Esophagus squamous epithelium (tissue), 4 donors: ENCODE measurements at regions not wholly inside any gene's neighbourhood (a gene's known extent, or its start where the extent isn't known, plus 50 kb on each side); places are given as distances from the start of the nearest gene placed in this dataset.

ENCODE experiments used
- CTCF ChIP-seq, 6 experiments: fragments of 450-650 bp in 4 of 6; fragments of 200-600 bp in 2 of 6; sonication (generic) in 2 of 6; IDR thresholded peaks; one replicate each; pipeline ENCODE4 v1.5.1; 2016 to 2019; ENCODE audit warnings: antibody characterized with exemption in 6 of 6, mild to moderate bottlenecking in 4 of 6, moderate library complexity in 4 of 6
- POLR2A ChIP-seq, 4 donors: fragments of 450-650 bp; IDR thresholded peaks; one replicate each; pipeline ENCODE4 v1.6.1; 2017; ENCODE audit warnings: antibody characterized with exemption in 4 of 4, mild to moderate bottlenecking in 4 of 4, moderate library complexity in 3 of 4

GRCh38 chr3:189493271-189493670, 137.9 kb upstream of the TP63 start:
- TF ChIP-seq POLR2A (IDR thresholded peaks at IDR 0.05) (no peak), CTCF (IDR thresholded peaks at IDR 0.05) (no peak)
